Lung (tissue), 11 donors: ENCODE measurements at regions not wholly inside any gene's neighbourhood (a gene's known extent, or its start where the extent isn't known, plus 50 kb on each side); places are given as distances from the start of the nearest gene placed in this dataset.

Source experiments
- ATAC-seq: fragments of 200-7000 bp; cut with Tn5 transposase; one replicate; pipeline ENCODE4 v1.9.1; 2020; ENCODE audit warnings: moderate number of reproducible peaks; ENCODE audit not compliant: insufficient read depth, low FRiP score
- DNase-seq, 3 donors: peaks; one replicate each; pipeline ENCODE4 v3.0.0-alpha.2; 2013 to 2017
- H3K27ac ChIP-seq, 2 donors: one replicate each; pipeline ENCODE4 v1.5.1; 2013; ENCODE audit warnings: mild to moderate bottlenecking in 2 of 2, moderate library complexity in 2 of 2, control low read depth in 1 of 2, inconsistent platforms in 1 of 2, low read depth in 1 of 2, low read length in 1 of 2
- H3K27me3 ChIP-seq, 3 donors: one replicate each; pipeline ENCODE4 v1.5.1; 2013; ENCODE audit warnings: low read length in 2 of 3; ENCODE audit not compliant: control insufficient read depth in 3 of 3, insufficient read depth in 3 of 3
- H3K36me3 ChIP-seq, 4 donors: one replicate each; pipeline ENCODE4 v1.5.1; 2013; ENCODE audit warnings: low read length in 4 of 4, mild to moderate bottlenecking in 1 of 4, moderate library complexity in 1 of 4; ENCODE audit not compliant: control insufficient read depth in 4 of 4, insufficient read depth in 4 of 4
- H3K4me1 ChIP-seq, 5 donors: one replicate each; pipeline ENCODE4 v1.5.1; 2013; ENCODE audit warnings: low read length in 5 of 5, mild to moderate bottlenecking in 2 of 5, moderate library complexity in 1 of 5; ENCODE audit not compliant: control insufficient read depth in 5 of 5, insufficient read depth in 5 of 5
- H3K4me3 ChIP-seq: one replicate; pipeline ENCODE4 v1.5.1; 2013; ENCODE audit warnings: mild to moderate bottlenecking, control low read depth, moderate library complexity
- H3K9ac ChIP-seq, 2 donors: one replicate each; pipeline ENCODE4 v1.5.1; 2013; ENCODE audit warnings: low read length in 2 of 2, control low read depth in 1 of 2; ENCODE audit not compliant: insufficient read depth in 1 of 2
- H3K9me3 ChIP-seq, 4 donors: one replicate each; pipeline ENCODE4 v1.5.1; 2013; ENCODE audit warnings: low read length in 3 of 4, mild to moderate bottlenecking in 1 of 4, moderate library complexity in 1 of 4; ENCODE audit not compliant: control insufficient read depth in 4 of 4, insufficient read depth in 3 of 4
- CTCF ChIP-seq: IDR thresholded peaks from 2 replicates; pipeline ENCODE4 v1.5.1; 2012; ENCODE audit warnings: mild to moderate bottlenecking; ENCODE audit errors: control extremely low read depth, extremely low read depth
- WGBS, 2 donors: extraction: QIAGEN DNeasy Blood & Tissue Kit; methylation state at CpG; one replicate each; pipeline ENCODE4 v1.1.7; 2013; 5-methylcytosine and 5-hydroxymethylcytosine counted together
- donor health status: control.
- donor health status: control.
- donor health status: Bipolar disorder and iron deficiency.
- donor health status: healthy.
- donor health status: DM: yes; HTN: yes; CAD: no.

GRCh38 chr7:84595026-84595425 lies 400.4 kb upstream of the SEMA3A start:
- H3K4me3 ChIP-seq, result no peak overlapping the region
- WGBS, 2 donors, result 84 to 88% methylated on average over 4 of the region's 4 CpGs
- no peak for TF ChIP-seq CTCF
- ATAC-seq (no peak), DNase-seq (no peak)
- peaks cover 0 to 3% (median 0%) of the 10 kb centered on the region in 4 donors for H3K9me3 ChIP-seq
- H3K27me3 ChIP-seq, result no peaks in the 10 kb centered on the region
- no peaks in the 10 kb centered on the region for H3K4me1 ChIP-seq
- H3K36me3 ChIP-seq, result no peaks in the 10 kb centered on the region
- no peak overlapping the region for H3K27ac ChIP-seq
- no peak overlapping the region for H3K9ac ChIP-seq

- no peaks in the 10 kb centered on the region for H3K36me3 ChIP-seq
- no peak for TF ChIP-seq CTCF
- no peak overlapping the region for H3K27ac ChIP-seq
- DNase-seq (no peak), ATAC-seq (no peak)
- 95% methylated on average over 2 of the region's 2 CpGs for WGBS, 2 donors
- H3K27me3 ChIP-seq, result no peaks in the 10 kb centered on the region
- H3K9me3 ChIP-seq, result peaks cover 0 to 3% (median 0%) of the 10 kb centered on the region in 4 donors
- no peaks in the 10 kb centered on the region for H3K4me1 ChIP-seq
- no peak overlapping the region for H3K9ac ChIP-seq
- no peak overlapping the region for H3K4me3 ChIP-seq
Measured at GRCh38 chr7:84591897-84592296, 397.3 kb upstream of the SEMA3A start.

- 92% methylated on average over 4 of the region's 4 CpGs for WGBS, 2 donors
- Histone ChIP-seq H3K27ac (no peak overlapping the region), H3K36me3 (no peaks in the 10 kb centered on the region), H3K9me3 (peaks cover 0 to 3% (median 0%) of the 10 kb centered on the region in 4 donors), H3K4me1 (no peaks in the 10 kb centered on the region), H3K27me3 (no peaks in the 10 kb centered on the region), H3K9ac (no peak overlapping the region), H3K4me3 (no peak overlapping the region)
- TF ChIP-seq CTCF, result no peak
- ATAC-seq (no peak), DNase-seq (no peak)
Measured at GRCh38 chr7:84589012-84589411, 394.4 kb upstream of the SEMA3A start.

- no peaks in the 10 kb centered on the region for H3K9me3 ChIP-seq
- ATAC-seq (no peak), DNase-seq (no peak)
- 57 to 74% methylated on average over 4 of the region's 4 CpGs for WGBS, 2 donors
- H3K9ac ChIP-seq, result no peak overlapping the region
- H3K36me3 ChIP-seq, result no peaks in the 10 kb centered on the region
- no peak overlapping the region for H3K4me3 ChIP-seq
- H3K4me1 ChIP-seq, result no peaks in the 10 kb centered on the region
- H3K27ac ChIP-seq, result no peak overlapping the region
- no peaks in the 10 kb centered on the region for H3K27me3 ChIP-seq
- TF ChIP-seq CTCF, result no peak
Measured at GRCh38 chr7:84583331-84583730, 388.7 kb upstream of the SEMA3A start.
